TTC549 (cell line): ENCODE measurements at regions not wholly inside any gene's neighbourhood (a gene's known extent, or its start where the extent isn't known, plus 50 kb on each side); places are given as distances from the start of the nearest gene placed in this dataset.

Source experiments
- FAIRE-seq: peaks from 2 replicates; lab custom pipeline; 2012; peaks lifted over from hg19 to GRCh38; lab: Jason Lieb, UNC

DNA sequence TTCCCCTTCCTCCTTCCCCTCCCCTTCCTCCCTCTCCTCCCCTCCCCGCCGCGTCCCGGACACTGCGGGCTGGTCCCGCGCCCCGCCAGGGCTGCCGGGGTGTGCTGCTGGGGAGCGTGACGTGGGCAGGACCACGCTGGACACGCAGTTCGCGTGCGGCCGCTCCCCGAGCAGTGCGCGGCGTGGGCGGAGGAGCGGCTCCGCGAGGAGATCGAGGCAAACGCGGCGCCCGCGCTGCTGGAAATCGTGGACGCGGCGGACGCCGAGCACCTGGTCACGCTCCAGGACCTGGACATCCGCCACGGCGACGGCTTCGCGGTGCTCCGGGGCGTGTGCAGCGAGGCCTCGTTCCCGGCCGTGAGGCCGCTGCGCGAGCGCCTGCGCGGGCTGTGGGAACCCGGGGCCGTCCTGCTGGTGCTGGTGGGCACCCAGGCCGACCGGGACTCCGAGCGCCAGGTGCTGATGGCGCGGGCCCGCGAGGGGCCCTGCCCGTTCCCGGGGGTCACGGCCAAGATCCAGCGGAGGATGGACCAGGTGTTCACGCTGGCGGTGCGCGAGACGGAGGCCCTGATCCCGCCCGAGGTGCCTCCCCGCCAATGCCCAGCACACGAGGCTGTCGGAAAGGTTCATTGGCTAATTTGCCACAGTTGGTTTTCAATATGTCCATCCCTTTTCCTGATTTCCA, 84.3 kb downstream of the TNFAIP2 start:
- no peak for FAIRE-seq

GRCh38 chr14:103209054-103209453, 85.8 kb downstream of the TNFAIP2 start:
- no peak for FAIRE-seq

GRCh38 chr14:103209506-103209905, 86.2 kb downstream of the TNFAIP2 start:
- FAIRE-seq, result no peak

GRCh38 chr14:103213331-103213730, 90.1 kb downstream of the TNFAIP2 start:
- no peak for FAIRE-seq

DNA sequence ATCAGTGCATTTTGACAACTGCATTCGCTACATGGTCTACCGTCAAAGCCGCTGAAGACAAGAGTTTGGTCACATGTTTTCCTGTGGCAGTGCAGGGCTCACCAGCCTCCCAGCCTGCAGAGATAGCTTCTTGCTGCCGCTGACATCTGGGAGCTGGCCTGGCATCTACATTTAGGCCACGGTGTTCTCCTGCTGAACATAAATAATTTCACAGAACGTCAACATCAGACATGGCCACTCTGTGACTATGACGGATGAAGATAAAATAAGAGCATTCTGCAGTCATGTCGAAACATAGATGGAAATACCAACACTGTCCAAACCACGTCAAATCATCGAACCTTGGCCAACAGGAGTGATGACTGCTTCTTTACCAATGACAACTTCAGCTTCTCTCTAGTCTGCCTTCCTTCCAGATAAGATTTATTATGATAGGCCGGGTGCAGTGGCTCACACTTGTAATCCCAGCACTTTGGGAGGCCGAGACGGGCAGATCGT, 91.2 kb downstream of the TNFAIP2 start:
- no peak for FAIRE-seq

GRCh38 chr14:103216399-103216798, 93.1 kb downstream of the TNFAIP2 start:
- FAIRE-seq, result no peak

DNA sequence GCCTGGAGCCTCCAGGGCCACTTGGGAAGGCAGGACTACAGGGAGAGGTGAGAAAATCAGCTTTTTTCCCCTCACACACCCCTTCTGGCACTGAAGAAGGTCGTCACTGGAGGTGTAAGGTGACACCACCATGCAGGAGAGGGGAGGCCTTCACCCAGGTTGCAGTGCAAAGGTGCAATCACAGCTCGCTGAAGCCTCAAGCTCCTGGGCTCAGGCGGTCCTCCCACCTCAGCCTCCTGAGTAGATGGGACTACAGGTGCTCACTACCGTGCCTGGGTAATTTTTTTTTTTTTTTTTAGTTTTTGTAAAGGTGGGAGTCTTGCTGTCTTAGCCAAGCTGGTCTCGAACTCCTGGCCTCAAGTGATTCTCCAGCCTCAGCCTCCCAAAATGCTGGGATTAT, 93.6 kb downstream of the TNFAIP2 start:
- no peak for FAIRE-seq

GRCh38 chr14:103217538-103217937, 94.3 kb downstream of the TNFAIP2 start:
- FAIRE-seq, result no peak

DNA sequence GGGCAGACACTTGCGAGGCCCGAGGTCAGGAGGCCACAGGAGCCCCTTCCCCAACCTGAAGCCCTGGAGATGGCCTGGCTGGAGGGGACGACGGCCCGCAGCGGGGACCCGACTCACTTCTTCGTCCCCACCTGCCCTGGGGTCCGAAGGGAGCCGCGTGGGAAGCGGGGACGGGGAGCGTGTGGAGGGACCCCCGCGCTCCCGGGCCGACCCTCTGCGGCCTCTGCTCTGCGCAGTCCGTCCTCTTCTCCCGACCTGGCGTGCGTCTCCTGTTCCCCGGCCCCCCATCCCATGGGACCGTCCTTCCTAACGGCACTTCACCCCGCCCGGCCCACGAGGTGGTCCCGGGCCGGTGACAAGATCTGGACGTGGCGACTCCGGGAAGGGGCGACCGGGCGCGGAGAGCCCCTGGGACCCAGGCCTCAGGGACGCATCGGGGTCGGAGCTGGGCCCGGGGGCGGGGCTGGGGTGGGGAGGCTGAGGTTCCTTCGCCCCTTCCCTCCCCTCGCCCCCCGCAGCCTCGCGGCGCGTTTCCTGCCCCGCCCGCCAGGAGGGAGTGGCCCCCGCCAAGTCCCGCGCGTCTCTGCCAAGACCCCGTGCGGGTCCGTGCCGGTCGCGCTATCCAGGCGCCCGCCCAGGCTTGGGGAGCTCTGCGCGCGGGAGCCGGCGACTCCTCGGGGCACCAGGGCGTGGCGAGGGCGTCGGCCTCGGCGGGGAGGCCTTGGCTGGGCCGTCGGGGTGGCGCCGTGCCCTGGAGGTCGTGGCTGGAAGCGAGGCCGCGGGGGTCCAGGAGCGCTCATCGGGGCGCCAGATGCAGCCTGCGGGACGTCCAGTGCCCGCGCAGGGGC, 97.1 kb downstream of the TNFAIP2 start:
- no peak for FAIRE-seq

GRCh38 chr14:103220982-103221641, 97.9 kb downstream of the TNFAIP2 start:
- no peak for FAIRE-seq

DNA sequence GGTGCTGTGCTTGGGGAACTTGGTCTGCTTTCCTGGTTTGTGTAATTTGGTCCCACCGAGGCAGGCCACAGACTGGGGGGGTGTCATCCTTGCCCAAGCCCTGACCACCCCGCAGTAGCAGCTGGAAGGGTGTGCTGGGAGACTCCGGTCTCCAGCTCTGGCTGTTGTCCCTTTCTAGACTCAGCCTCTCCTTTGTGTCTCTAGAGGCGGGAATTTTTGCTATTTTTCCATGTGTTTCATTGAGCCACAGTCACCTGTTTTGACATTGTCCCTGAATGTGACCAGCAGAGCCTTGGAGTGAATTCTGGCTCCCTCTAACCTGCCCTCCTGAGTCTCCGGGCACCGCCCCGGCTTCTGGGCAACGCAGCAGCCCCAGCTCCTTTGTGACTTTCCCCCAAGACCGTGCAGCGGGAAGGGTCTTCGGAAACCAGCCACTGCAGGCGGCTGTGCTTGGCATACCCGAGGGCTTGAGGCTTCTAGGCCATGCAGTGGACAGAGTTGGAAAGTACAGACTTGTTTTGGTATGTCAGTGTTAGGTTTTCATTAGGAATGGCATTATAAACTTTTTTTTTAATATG, 98.6 kb downstream of the TNFAIP2 start:
- no peak for FAIRE-seq

DNA sequence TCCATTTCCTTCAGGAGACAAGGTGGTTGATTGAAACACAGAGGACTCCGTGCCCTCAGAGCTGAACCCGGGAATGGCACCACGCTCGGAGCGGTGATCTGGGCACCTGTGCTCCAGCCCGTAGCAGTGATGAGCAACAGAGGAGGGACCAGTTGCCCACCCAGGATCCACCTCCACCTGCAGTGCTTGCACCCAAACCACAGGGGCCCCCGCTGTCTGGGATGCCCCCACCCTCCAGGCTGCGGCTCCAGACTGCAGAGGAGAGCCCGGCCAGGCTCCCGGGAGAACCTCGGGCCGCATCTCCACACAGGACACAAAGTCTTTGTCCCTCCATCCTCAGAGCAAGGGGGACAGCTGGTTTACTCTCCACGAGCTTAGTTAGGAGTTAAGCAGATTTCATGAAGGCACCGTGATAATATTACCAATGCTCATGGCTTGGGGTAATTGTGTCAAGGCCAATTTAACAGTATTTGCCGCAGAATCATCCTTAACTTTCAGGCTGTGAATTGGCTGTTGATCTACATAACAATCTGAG, 100.6 kb downstream of the TNFAIP2 start:
- no peak for FAIRE-seq

- no peak for FAIRE-seq
Measured at GRCh38 chr14:103225062-103225461, 101.8 kb downstream of the TNFAIP2 start.

GRCh38 chr14:103225476-103225875, 102.2 kb downstream of the TNFAIP2 start:
- no peak for FAIRE-seq

DNA sequence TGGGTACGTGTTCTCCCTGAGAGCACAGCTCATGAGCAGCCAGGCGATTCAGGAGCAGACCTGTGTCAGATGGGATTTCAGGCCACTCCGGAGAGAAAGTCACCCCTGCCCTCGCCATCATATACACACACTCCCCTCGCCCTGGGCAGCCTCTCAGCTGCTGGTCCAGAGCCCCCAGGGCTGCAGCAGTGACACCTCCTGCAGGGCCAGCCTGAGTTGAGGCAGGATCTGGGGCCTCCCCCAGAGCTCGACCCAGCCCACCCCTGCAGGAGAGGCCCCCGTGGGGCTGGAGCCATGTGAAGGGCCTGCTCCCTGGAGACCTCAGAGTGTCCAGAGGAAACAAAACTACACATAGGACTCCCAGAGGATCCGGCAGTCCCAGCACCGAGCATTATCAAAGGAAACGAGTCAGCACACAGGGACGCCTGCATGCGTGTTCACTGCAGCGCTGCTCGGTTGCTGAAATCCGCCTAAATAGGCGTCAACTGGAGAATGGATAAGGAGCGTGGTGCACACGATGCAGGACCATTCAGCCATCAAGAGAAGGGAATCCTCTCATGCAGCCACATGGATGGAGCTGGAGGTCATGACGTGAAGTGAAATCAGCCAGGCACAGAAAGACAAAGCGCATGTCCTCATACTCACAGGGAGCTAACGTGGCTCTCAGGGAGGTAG, 104.0 kb downstream of the TNFAIP2 start:
- FAIRE-seq, result no peak

DNA sequence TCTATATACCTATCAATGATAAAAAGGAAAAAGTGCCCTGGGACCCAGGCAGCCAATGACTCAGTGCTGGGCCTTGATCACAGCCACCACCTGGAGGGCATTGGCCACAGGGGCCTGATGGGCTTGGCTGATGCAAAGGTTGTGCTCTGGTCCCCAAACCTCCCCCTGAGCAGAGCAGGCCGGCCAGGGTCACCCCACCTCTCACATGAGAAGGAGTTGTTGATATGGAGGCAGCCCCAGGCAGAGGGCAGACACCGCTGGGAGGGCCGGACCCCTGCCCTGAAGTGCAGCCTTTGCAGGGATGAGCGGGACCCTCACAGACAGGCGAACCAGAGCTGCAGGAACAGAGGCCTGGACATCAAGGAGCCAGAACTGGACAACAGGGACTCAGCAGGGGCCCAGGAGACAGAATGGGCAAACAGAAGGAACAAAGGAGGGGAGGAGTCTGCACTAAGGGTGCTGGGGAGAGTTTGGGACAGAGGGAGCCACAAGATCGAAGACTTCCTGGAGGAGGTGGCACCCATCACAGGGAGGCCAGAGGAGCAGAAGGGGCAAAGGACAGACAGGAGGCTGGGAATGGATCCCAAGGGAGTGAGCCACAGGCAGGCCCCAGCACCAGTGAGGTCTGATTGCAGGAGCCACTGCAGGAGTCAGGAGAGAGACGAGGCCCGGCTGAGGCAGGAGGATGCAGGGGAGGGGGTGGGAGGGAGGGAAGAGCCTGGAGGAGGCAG, 105.0 kb downstream of the TNFAIP2 start:
- no peak for FAIRE-seq

GRCh38 chr14:103228866-103229265, 105.2 kb upstream of the EIF5 start:
- FAIRE-seq, result no peak

GRCh38 chr14:103230021-103230420, 104.0 kb upstream of the EIF5 start:
- FAIRE-seq, result no peak

DNA sequence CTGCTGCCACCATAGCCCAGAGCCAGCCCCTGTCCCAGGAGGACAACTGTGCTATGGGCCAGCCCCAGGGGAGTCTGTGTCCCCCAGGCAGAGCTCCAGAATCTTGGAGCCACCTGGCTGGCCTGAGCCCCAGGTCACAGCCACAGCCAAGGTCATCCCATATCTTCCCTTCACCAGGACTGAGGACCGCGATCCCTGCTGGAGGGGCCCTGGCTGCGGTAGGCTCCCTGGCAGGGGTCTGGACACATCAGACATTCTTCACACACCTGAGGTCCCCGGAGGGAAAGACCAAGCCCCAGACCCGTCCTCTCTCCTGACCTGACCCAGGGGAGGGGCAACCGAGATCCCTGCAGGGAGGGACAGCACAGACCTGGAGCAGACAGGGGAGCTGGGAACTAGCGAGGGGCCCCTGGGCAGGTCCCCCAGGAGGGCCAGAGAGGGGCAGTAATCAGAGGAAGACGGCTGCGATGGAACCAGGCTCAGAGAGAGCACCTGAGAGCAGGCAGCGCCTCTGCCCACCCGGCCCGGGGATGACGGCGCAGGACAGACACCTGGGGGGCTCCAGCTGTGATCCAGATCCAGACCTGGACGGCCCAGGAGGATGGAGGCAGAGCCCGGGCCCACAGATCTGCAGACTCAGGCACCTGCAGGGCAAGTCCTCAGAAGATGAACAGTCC, 103.2 kb upstream of the EIF5 start:
- no peak for FAIRE-seq

GRCh38 chr14:103231376-103232019, 102.5 kb upstream of the EIF5 start:
- no peak for FAIRE-seq
